HK-2 (cell line): ENCODE measurements at regions not wholly inside any gene's neighbourhood (a gene's known extent, or its start where the extent isn't known, plus 50 kb on each side); places are given as distances from the start of the nearest gene placed in this dataset.
"Not testable (repeated sequence)": the region's sequence is repeated elsewhere in the genome, so short reads cannot be mapped to it uniquely, and the experiment has no call there.

Source experiments
- DNase-seq: peaks from one replicate; pipeline ENCODE4 v3.0.0-alpha.2; 2018; ENCODE audit not compliant: unreplicated experiment

GRCh38 chr1:147348592-147348991 lies 106.1 kb downstream of the CHD1L start:
- DNase-seq: not testable (repeated sequence)

- DNase-seq: no peak
Measured at GRCh38 chr1:147349533-147349932, 107.0 kb downstream of the CHD1L start.

- no peak for DNase-seq
Measured at GRCh38 chr1:147351140-147351835, 108.8 kb downstream of the CHD1L start.

GRCh38 chr1:147377263-147378246 lies 135.1 kb downstream of the CHD1L start:
- no peak for DNase-seq

GRCh38 chr1:147379889-147380288 lies 137.4 kb downstream of the CHD1L start:
- DNase-seq: no peak

- no peak for DNase-seq
Measured at GRCh38 chr1:147384804-147385203, 142.3 kb downstream of the CHD1L start.

GRCh38 chr1:147388969-147389368 lies 146.5 kb downstream of the CHD1L start:
- DNase-seq: no peak

- peak; percentile 13 for DNase-seq
Measured at GRCh38 chr1:147389532-147390184, 147.2 kb downstream of the CHD1L start.

GRCh38 chr1:147390185-147390542 lies 147.7 kb downstream of the CHD1L start:
- DNase-seq: no peak

GRCh38 chr1:147391114-147391513 lies 148.6 kb downstream of the CHD1L start:
- DNase-seq: no peak

GRCh38 chr1:147402326-147403045 lies 138.8 kb upstream of the BCL9 start:
- not testable (repeated sequence) for DNase-seq

- DNase-seq: not testable (repeated sequence)
Measured at GRCh38 chr1:147404344-147404743, 137.0 kb upstream of the BCL9 start.

- no peak for DNase-seq
Measured at GRCh38 chr1:147409886-147410285, 131.4 kb upstream of the BCL9 start.

- no peak for DNase-seq
Measured at GRCh38 chr1:147413110-147413605, 128.1 kb upstream of the BCL9 start.

- DNase-seq: no peak
Measured at GRCh38 chr1:147414505-147415163, 126.7 kb upstream of the BCL9 start.

- DNase-seq: no peak
Measured at GRCh38 chr1:147417024-147417423, 124.3 kb upstream of the BCL9 start.

GRCh38 chr1:147423100-147423827 lies 118.0 kb upstream of the BCL9 start:
- not testable (repeated sequence) for DNase-seq

- DNase-seq: no peak
Measured at GRCh38 chr1:147434921-147435320, 106.4 kb upstream of the BCL9 start.

- no peak for DNase-seq
Measured at GRCh38 chr1:147444381-147444780, 96.9 kb upstream of the BCL9 start.

- no peak for DNase-seq
Measured at GRCh38 chr1:147451628-147452027, 89.7 kb upstream of the BCL9 start.
